ENCODE measurements at regions not wholly inside any gene's neighbourhood (a gene's known extent, or its start where the extent isn't known, plus 50 kb on each side); places are given as distances from the start of the nearest gene placed in this dataset.

DNA sequence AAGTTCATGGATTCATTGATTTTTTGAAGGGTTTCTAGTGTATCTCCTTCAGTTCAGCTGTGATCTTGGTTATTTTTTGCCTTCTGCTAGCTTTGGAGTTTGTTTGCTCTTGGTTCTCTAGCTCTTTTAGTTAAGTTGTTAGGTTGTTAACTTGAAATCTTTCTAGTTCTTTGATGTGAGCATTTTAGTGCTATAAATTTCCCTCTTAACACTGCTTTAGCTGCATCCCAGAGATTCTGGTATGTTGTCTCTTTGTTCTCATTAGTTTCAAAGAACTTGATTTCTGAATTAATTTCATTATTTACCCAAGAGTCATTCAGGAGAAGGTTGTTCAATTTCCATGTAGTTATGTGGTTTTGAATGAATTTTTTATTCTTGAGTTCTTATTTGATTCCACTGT lies 210.6 kb downstream of the IRS1 start:
- Histone ChIP-seq H3K27me3 (ENCODE audit: control insufficient read depth, insufficient read depth, low read length) (no peaks in the 10 kb centered on the region), H3K9ac (ENCODE audit: low read length in 3 of 3) (no peak overlapping the region), H3K36me3 (ENCODE audit: control insufficient read depth in 2 of 3, insufficient read depth in 3 of 3, low read length in 3 of 3) (no peaks in the 10 kb centered on the region), H3K4me1 (ENCODE audit: control insufficient read depth in 2 of 3, insufficient read depth in 2 of 3, low read depth in 1 of 3, low read length in 3 of 3) (peaks cover 0 to 4% (median 0%) of the 10 kb centered on the region in 3 donors), H3K4me3 (ENCODE audit: low read length in 3 of 3) (no peak overlapping the region), H3K9me3 (ENCODE audit: control insufficient read depth in 2 of 3, insufficient read depth in 1 of 3, low read length in 3 of 3) (peaks cover 0 to 5% (median 0%) of the 10 kb centered on the region in 3 donors), H3K27ac (ENCODE audit: low read depth in 2 of 2, low read length in 2 of 2) (no peak overlapping the region)
- DNase-seq (no peak), FAIRE-seq (no peak)
- TF ChIP-seq, protein P1, sequence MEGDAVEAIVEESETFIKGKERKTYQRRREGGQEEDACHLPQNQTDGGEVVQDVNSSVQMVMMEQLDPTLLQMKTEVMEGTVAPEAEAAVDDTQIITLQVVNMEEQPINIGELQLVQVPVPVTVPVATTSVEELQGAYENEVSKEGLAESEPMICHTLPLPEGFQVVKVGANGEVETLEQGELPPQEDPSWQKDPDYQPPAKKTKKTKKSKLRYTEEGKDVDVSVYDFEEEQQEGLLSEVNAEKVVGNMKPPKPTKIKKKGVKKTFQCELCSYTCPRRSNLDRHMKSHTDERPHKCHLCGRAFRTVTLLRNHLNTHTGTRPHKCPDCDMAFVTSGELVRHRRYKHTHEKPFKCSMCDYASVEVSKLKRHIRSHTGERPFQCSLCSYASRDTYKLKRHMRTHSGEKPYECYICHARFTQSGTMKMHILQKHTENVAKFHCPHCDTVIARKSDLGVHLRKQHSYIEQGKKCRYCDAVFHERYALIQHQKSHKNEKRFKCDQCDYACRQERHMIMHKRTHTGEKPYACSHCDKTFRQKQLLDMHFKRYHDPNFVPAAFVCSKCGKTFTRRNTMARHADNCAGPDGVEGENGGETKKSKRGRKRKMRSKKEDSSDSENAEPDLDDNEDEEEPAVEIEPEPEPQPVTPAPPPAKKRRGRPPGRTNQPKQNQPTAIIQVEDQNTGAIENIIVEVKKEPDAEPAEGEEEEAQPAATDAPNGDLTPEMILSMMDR (IDR thresholded peaks at IDR 0.05; ENCODE audit: borderline replicate concordance, extremely low read depth, insufficient read depth) = no peak
- intact Hi-C loops (cut with DNase I) = no loop called here

DNA sequence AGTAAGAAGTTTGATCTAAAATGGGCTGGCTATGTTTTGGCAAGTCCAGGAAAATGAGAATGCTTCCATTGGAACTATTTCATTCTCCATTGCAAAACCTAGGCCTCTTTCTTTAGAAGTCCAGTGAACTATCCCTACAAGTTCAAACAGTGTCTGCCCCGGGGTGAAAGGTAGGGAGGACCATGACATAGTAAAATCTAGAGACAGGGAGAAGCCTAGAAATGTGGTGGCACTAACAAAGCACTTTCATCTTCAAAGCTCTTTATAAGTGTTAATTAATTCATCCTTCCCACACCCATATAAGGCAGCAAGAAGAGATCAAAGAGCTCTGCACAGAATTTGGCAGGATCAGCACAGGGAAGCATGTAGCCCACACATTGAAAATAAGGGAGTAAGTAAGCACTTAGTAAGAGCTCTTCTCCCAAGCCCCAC lies 214.5 kb downstream of the IRS1 start:
- Histone ChIP-seq H3K4me1 (ENCODE audit: control insufficient read depth in 2 of 3, insufficient read depth in 2 of 3, low read depth in 1 of 3, low read length in 3 of 3) (peaks cover 0 to 13% (median 0%) of the 10 kb centered on the region in 3 donors), H3K36me3 (ENCODE audit: control insufficient read depth in 2 of 3, insufficient read depth in 3 of 3, low read length in 3 of 3) (no peaks in the 10 kb centered on the region), H3K9me3 (ENCODE audit: control insufficient read depth in 2 of 3, insufficient read depth in 1 of 3, low read length in 3 of 3) (peaks cover 0 to 5% (median 0%) of the 10 kb centered on the region in 3 donors), H3K4me3 (ENCODE audit: low read length in 3 of 3) (no peak overlapping the region), H3K9ac (ENCODE audit: low read length in 3 of 3) (no peak overlapping the region), H3K27me3 (ENCODE audit: control insufficient read depth, insufficient read depth, low read length) (no peaks in the 10 kb centered on the region), H3K27ac (ENCODE audit: low read depth in 2 of 2, low read length in 2 of 2) (no peak overlapping the region)
- TF ChIP-seq, protein P1 (IDR thresholded peaks at IDR 0.05; ENCODE audit: borderline replicate concordance, extremely low read depth, insufficient read depth) = no peak
- FAIRE-seq = no peak
- intact Hi-C loops (cut with DNase I) = no loop called here
- DNase-seq = no peak

DNA sequence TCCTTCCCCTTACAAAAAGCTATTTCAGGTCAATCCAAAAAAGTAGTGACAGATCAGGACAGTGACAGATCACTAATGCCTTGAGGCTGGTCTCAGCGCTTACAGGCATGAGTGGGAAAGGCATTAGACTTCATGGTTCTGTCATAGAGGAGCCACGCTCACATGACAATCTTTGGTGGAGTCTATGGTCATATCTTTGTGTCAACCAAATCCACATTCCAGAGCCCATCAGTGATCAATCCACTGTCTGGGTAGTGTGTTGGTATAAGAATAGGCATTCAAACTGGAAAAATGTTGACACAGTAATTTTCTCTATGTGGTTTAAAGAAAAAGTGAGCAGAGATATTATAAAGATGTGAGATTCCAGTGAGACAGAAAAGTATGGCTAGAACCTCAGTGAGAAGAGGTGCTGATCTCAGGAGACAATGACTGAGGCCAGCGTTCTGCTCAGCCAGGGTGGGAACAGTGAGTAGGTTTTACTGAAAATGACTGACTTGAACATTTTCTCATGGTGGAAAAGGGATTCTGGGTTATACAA lies 215.0 kb downstream of the IRS1 start:
- TF ChIP-seq, protein P1 (IDR thresholded peaks at IDR 0.05; ENCODE audit: borderline replicate concordance, extremely low read depth, insufficient read depth) = no peak
- H3K9me3 ChIP-seq (ENCODE audit: control insufficient read depth in 2 of 3, insufficient read depth in 1 of 3, low read length in 3 of 3) = peaks cover 0 to 5% (median 0%) of the 10 kb centered on the region in 3 donors
- DNase-seq = no peak
- no peak overlapping the region for H3K27ac ChIP-seq (ENCODE audit: low read depth in 2 of 2, low read length in 2 of 2)
- no peak for FAIRE-seq
- H3K9ac ChIP-seq (ENCODE audit: low read length in 3 of 3) = no peak overlapping the region
- H3K27me3 ChIP-seq (ENCODE audit: control insufficient read depth, insufficient read depth, low read length) = no peaks in the 10 kb centered on the region
- H3K4me3 ChIP-seq (ENCODE audit: low read length in 3 of 3) = no peak overlapping the region
- no peaks in the 10 kb centered on the region for H3K36me3 ChIP-seq (ENCODE audit: control insufficient read depth in 2 of 3, insufficient read depth in 3 of 3, low read length in 3 of 3)
- peaks cover 0 to 13% (median 0%) of the 10 kb centered on the region in 3 donors for H3K4me1 ChIP-seq (ENCODE audit: control insufficient read depth in 2 of 3, insufficient read depth in 2 of 3, low read depth in 1 of 3, low read length in 3 of 3)
- intact Hi-C loops (cut with DNase I) = no loop called here

DNA sequence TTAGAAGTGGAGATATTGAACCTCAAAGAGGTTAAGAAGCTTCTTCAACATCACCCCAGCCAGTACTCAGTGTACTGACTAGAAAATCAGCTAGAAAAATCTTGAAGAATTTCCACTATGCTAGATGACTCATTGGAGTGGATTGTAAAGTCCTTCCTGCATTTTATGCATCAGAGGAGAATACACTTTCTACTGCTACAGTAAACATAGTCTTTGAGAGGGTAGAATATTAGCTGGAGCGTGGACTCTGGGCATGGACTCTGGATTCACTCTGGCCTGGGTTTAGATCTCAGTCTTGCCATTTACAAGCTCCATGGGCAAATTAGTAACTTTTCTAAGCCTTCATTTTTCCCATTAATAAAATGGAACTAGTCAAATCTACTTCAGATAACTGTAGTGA lies 215.9 kb downstream of the IRS1 start:
- no peaks in the 10 kb centered on the region for H3K27me3 ChIP-seq (ENCODE audit: control insufficient read depth, insufficient read depth, low read length)
- H3K9me3 ChIP-seq (ENCODE audit: control insufficient read depth in 2 of 3, insufficient read depth in 1 of 3, low read length in 3 of 3) = no peaks in the 10 kb centered on the region
- intact Hi-C loops (cut with DNase I) = no loop called here
- no peak overlapping the region for H3K4me3 ChIP-seq (ENCODE audit: low read length in 3 of 3)
- peak in 2 of 5 donors; percentile 12 to 19 for DNase-seq
- peak overlapping the region; percentile 48 to 56 for H3K27ac ChIP-seq (ENCODE audit: low read depth in 2 of 2, low read length in 2 of 2)
- no peaks in the 10 kb centered on the region for H3K36me3 ChIP-seq (ENCODE audit: control insufficient read depth in 2 of 3, insufficient read depth in 3 of 3, low read length in 3 of 3)
- H3K9ac ChIP-seq (ENCODE audit: low read length in 3 of 3) = no peak overlapping the region
- peaks cover 0 to 13% (median 0%) of the 10 kb centered on the region in 3 donors for H3K4me1 ChIP-seq (ENCODE audit: control insufficient read depth in 2 of 3, insufficient read depth in 2 of 3, low read depth in 1 of 3, low read length in 3 of 3)
- TF ChIP-seq, protein P1 (IDR thresholded peaks at IDR 0.05; ENCODE audit: borderline replicate concordance, extremely low read depth, insufficient read depth) = no peak
- FAIRE-seq = peak; percentile 89
